ENCODE measurements at regions not wholly inside any gene's neighbourhood (a gene's known extent, or its start where the extent isn't known, plus 50 kb on each side); places are given as distances from the start of the nearest gene placed in this dataset.

DNA sequence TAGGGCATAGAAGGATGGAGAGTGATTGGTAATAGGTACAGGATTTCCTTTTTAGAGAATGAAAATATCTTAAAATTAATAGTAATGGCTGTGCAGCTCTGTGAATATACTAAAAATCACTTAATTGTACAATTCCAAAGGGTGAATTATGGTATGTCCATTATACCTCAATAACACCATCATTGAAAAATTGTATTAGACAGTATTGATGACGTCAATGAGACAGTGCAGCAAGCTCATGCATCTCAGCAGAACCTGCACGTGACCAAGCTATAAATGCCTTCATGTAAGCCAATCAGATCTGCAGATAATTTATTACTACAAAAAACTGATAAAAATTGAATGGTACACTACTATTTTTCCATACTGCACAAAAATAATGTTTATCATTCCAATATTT lies 354.4 kb upstream of the CDH19 start:
- no peak overlapping the region for H3K4me3 Mint-ChIP-seq
- 96% methylated on average over 2 of the region's 2 CpGs; no CpG with 5 or more reads in 1 of the 2 experiments for WGBS, 2 experiments (ENCODE audit: insufficient coverage in 1 of 2, insufficient read length in 1 of 2)

GRCh38 chr18:66951750-66952149 lies 347.9 kb upstream of the CDH19 start:
- TF ChIP-seq CTCF (conservative IDR thresholded peaks at IDR 0.05) = no peak
- no peaks in the 10 kb centered on the region for H3K27me3 ChIP-seq (ENCODE audit: control insufficient read depth, insufficient read depth, low read length, poor library complexity, severe bottlenecking)
- Mint-ChIP-seq H3K27ac (no peak overlapping the region), H3K27me3 (ENCODE audit: insufficient read depth) (no peaks in the 10 kb centered on the region), H3K4me3 (no peak overlapping the region), H3K9me3 (peaks cover 15% of the 10 kb centered on the region), H3K36me3 (ENCODE audit: low read depth) (no peaks in the 10 kb centered on the region), H3K4me1 (peaks cover 4% of the 10 kb centered on the region)
- no peak overlapping the region for H3K9ac ChIP-seq (ENCODE audit: extremely low read depth, low read length, poor library complexity, severe bottlenecking)
- no peak for DNase-seq
- H3K9me3 ChIP-seq (ENCODE audit: control insufficient read depth, low read length) = no peaks in the 10 kb centered on the region
- H3K4me1 ChIP-seq (ENCODE audit: control insufficient read depth, insufficient read depth, low read length) = no peaks in the 10 kb centered on the region
- no peak overlapping the region for H3K4me3 ChIP-seq (ENCODE audit: low read length)
- 100% methylated on average over 1 of the region's 1 CpG; no CpG with 5 or more reads in 1 of the 2 experiments for WGBS, 2 experiments (ENCODE audit: insufficient coverage in 1 of 2, insufficient read length in 1 of 2)
- no peaks in the 10 kb centered on the region for H3K36me3 ChIP-seq (ENCODE audit: control insufficient read depth, insufficient read depth, low read length)
- no peak overlapping the region for H3K27ac ChIP-seq (ENCODE audit: low read depth, low read length)

More for the DNA sequence above, 354.4 kb upstream of the CDH19 start:
- H3K4me3 ChIP-seq (ENCODE audit: low read length) = no peak overlapping the region
- H3K27ac ChIP-seq (ENCODE audit: low read depth, low read length) = no peak overlapping the region
- H3K4me1 ChIP-seq (ENCODE audit: control insufficient read depth, insufficient read depth, low read length) = no peaks in the 10 kb centered on the region
- TF ChIP-seq CTCF (conservative IDR thresholded peaks at IDR 0.05) = no peak
- H3K27me3 Mint-ChIP-seq (ENCODE audit: insufficient read depth) = no peaks in the 10 kb centered on the region
- no peak overlapping the region for H3K27ac Mint-ChIP-seq
- H3K9ac ChIP-seq (ENCODE audit: extremely low read depth, low read length, poor library complexity, severe bottlenecking) = no peak overlapping the region
- H3K9me3 ChIP-seq (ENCODE audit: control insufficient read depth, low read length) = no peaks in the 10 kb centered on the region
- DNase-seq = no peak
- peaks cover 4% of the 10 kb centered on the region for H3K4me1 Mint-ChIP-seq
- no peaks in the 10 kb centered on the region for H3K9me3 Mint-ChIP-seq
- no peaks in the 10 kb centered on the region for H3K36me3 Mint-ChIP-seq (ENCODE audit: low read depth)
- no peaks in the 10 kb centered on the region for H3K27me3 ChIP-seq (ENCODE audit: control insufficient read depth, insufficient read depth, low read length, poor library complexity, severe bottlenecking)
- no peaks in the 10 kb centered on the region for H3K36me3 ChIP-seq (ENCODE audit: control insufficient read depth, insufficient read depth, low read length)

DNA sequence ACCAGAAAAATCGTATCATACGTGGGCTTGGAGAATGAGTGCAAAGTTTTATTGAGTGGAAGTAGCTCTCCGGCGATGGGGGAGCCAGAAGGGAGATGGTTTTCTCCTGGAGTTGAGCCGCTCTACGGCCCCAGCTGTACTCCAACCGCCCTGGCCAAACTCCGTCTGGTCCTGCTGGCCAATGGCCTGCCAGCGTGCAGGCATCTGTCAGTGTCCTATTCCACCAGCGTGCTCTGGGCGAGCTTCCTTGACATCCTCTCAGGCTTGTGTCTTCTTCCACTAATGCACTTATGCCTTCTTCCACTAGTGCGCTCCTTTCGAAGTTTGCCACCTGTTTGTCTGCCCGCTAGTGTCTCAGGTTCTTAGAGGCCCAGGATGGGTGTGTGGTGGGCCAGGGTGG lies 345.5 kb upstream of the CDH19 start:
- Histone ChIP-seq H3K9ac (ENCODE audit: extremely low read depth, low read length, poor library complexity, severe bottlenecking) (no peak overlapping the region), H3K9me3 (ENCODE audit: control insufficient read depth, low read length) (no peaks in the 10 kb centered on the region), H3K36me3 (ENCODE audit: control insufficient read depth, insufficient read depth, low read length) (no peaks in the 10 kb centered on the region), H3K27ac (ENCODE audit: low read depth, low read length) (no peak overlapping the region), H3K4me3 (ENCODE audit: low read length) (no peak overlapping the region), H3K27me3 (ENCODE audit: control insufficient read depth, insufficient read depth, low read length, poor library complexity, severe bottlenecking) (no peaks in the 10 kb centered on the region), H3K4me1 (ENCODE audit: control insufficient read depth, insufficient read depth, low read length) (no peaks in the 10 kb centered on the region)
- Mint-ChIP-seq H3K36me3 (ENCODE audit: low read depth) (no peaks in the 10 kb centered on the region), H3K9me3 (peaks cover 17% of the 10 kb centered on the region), H3K4me3 (no peak overlapping the region), H3K4me1 (no peaks in the 10 kb centered on the region), H3K27ac (no peak overlapping the region), H3K27me3 (ENCODE audit: insufficient read depth) (no peaks in the 10 kb centered on the region)
- DNase-seq = no peak
- TF ChIP-seq CTCF (conservative IDR thresholded peaks at IDR 0.05) = no peak
- 94 to 100% methylated on average over 4 to 14 of the region's 14 CpGs for WGBS, 2 experiments (ENCODE audit: insufficient coverage in 1 of 2, insufficient read length in 1 of 2)

Measured in endodermal cell (in vitro differentiated cells).